ENCODE measurements at regions not wholly inside any gene's neighbourhood (a gene's known extent, or its start where the extent isn't known, plus 50 kb on each side); places are given as distances from the start of the nearest gene placed in this dataset.

DNA sequence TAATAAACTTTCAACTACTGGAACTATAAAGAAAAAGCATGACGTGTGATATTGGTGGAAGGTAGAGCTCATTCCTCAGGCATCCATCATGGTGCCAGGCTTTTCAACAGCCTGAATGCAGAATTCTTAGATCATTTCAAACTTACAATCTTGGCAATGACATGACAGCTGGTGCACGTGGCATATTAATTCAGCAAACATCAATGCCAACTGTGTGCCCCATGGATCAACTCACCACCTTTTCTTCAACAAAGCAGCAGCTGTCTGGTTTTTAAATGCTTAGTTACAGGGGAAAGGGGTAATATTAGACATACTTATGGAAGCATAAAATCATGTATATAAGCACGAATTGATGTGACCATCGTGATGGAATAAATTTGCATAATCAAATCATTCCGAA lies 56.0 kb upstream of the OR13F1 start:
- DNase-seq (ENCODE audit: low read depth) = no peak
